ENCODE measurements at regions not wholly inside any gene's neighbourhood (a gene's known extent, or its start where the extent isn't known, plus 50 kb on each side); places are given as distances from the start of the nearest gene placed in this dataset.

GRCh38 chr15:97177151-97177577 lies 783.3 kb upstream of the ARRDC4 start:
- no peak for ATAC-seq
- DNase-seq: no peak
- Histone ChIP-seq H3K4me1 (no peaks in the 10 kb centered on the region), H3K9me3 (no peaks in the 10 kb centered on the region), H3K36me3 (no peaks in the 10 kb centered on the region), H3K27me3 (no peaks in the 10 kb centered on the region), H3K4me3 (no peak overlapping the region), H3K27ac (no peak overlapping the region)
- TF ChIP-seq CTCF (IDR thresholded peaks at IDR 0.05 in 4 of 5, conservative IDR thresholded peaks at IDR 0.05 in 1 of 5): no peak
- TF ChIP-seq POLR2A (IDR thresholded peaks at IDR 0.05): no peak
- intact Hi-C loops (cut with DNase I; ENCODE audit: low total_unique reads) (no loop called here), in situ Hi-C loops (cut with MboI; ENCODE audit: low sequenced_read_pairs in 4 of 4) (no loop called here)

- H3K36me3 ChIP-seq: no peaks in the 10 kb centered on the region
- in situ Hi-C loops (cut with MboI; ENCODE audit: low sequenced_read_pairs in 4 of 4): no loop called here
- H3K4me3 ChIP-seq: no peak overlapping the region
- TF ChIP-seq CTCF (IDR thresholded peaks at IDR 0.05 in 4 of 5, conservative IDR thresholded peaks at IDR 0.05 in 1 of 5): no peak
- TF ChIP-seq POLR2A (IDR thresholded peaks at IDR 0.05): no peak
- ATAC-seq (no peak), DNase-seq (no peak)
- no peaks in the 10 kb centered on the region for H3K9me3 ChIP-seq
- intact Hi-C loops (cut with DNase I; ENCODE audit: low total_unique reads): no loop called here
- H3K27me3 ChIP-seq: no peaks in the 10 kb centered on the region
- no peak overlapping the region for H3K27ac ChIP-seq
- no peaks in the 10 kb centered on the region for H3K4me1 ChIP-seq
These were observed 777.9 kb upstream of the ARRDC4 start for GRCh38 chr15:97182581-97182980.

GRCh38 chr15:97189162-97189780 lies 771.2 kb upstream of the ARRDC4 start:
- H3K4me3 ChIP-seq: no peak overlapping the region
- H3K4me1 ChIP-seq: no peaks in the 10 kb centered on the region
- DNase-seq: no peak
- H3K27ac ChIP-seq: no peak overlapping the region
- H3K27me3 ChIP-seq: no peaks in the 10 kb centered on the region
- in situ Hi-C loops (cut with MboI; ENCODE audit: low sequenced_read_pairs in 4 of 4) (no loop called here), intact Hi-C loops (cut with DNase I; ENCODE audit: low total_unique reads) (no loop called here)
- no peaks in the 10 kb centered on the region for H3K9me3 ChIP-seq
- TF ChIP-seq POLR2A (IDR thresholded peaks at IDR 0.05) (no peak), CTCF (IDR thresholded peaks at IDR 0.05 in 4 of 5, conservative IDR thresholded peaks at IDR 0.05 in 1 of 5) (no peak)
- no peaks in the 10 kb centered on the region for H3K36me3 ChIP-seq
- ATAC-seq: no peak

- no peak for DNase-seq
- TF ChIP-seq CTCF (IDR thresholded peaks at IDR 0.05 in 4 of 5, conservative IDR thresholded peaks at IDR 0.05 in 1 of 5): no peak
- TF ChIP-seq POLR2A (IDR thresholded peaks at IDR 0.05): no peak
- H3K4me3 ChIP-seq: no peak overlapping the region
- intact Hi-C loops (cut with DNase I; ENCODE audit: low total_unique reads): no loop called here
- in situ Hi-C loops (cut with MboI; ENCODE audit: low sequenced_read_pairs in 4 of 4): no loop called here
- H3K4me1 ChIP-seq: no peaks in the 10 kb centered on the region
- no peak for ATAC-seq
- no peaks in the 10 kb centered on the region for H3K27me3 ChIP-seq
- H3K27ac ChIP-seq: no peak overlapping the region
- H3K9me3 ChIP-seq: no peaks in the 10 kb centered on the region
- H3K36me3 ChIP-seq: no peaks in the 10 kb centered on the region
These were observed 765.8 kb upstream of the ARRDC4 start for GRCh38 chr15:97194750-97195149.

Data from gastrocnemius medialis (tissue), 4 donors.